HepG2 (cell line): ENCODE measurements at regions not wholly inside any gene's neighbourhood (a gene's known extent, or its start where the extent isn't known, plus 50 kb on each side); places are given as distances from the start of the nearest gene placed in this dataset.

Source experiments
- ADNP ChIP-seq: sonication (generic); formaldehyde crosslinking; IDR thresholded peaks from 2 replicates; pipeline ENCODE4 v1.4.0; 2020; ENCODE audit warnings: missing genetic modification reagents
- ATF1 ChIP-seq: IDR thresholded peaks from 2 replicates; pipeline ENCODE4 v1.6.1; 2016; ENCODE audit warnings: mild to moderate bottlenecking, control low read depth
- ATF2 ChIP-seq: sonication (generic); formaldehyde crosslinking; IDR thresholded peaks from 2 replicates; pipeline ENCODE4 v1.4.0; 2020; ENCODE audit warnings: missing genetic modification reagents
- ATRX ChIP-seq: sonication (generic); formaldehyde crosslinking; IDR thresholded peaks from 2 replicates; pipeline ENCODE4 v1.4.0; 2020; ENCODE audit warnings: missing genetic modification reagents, borderline replicate concordance
- CC2D1A ChIP-seq: sonication (generic); formaldehyde crosslinking; IDR thresholded peaks from 2 replicates; pipeline ENCODE4 v1.8.1; 2023; ENCODE audit warnings: mild to moderate bottlenecking, missing genetic modification reagents
- CCAR2 ChIP-seq: fragments of 200-400 bp; formaldehyde crosslinking; optimal IDR thresholded peaks from 2 replicates; pipeline ENCODE3; 2018; ENCODE audit warnings: low read depth, mild to moderate bottlenecking, low read length, moderate library complexity
- EHMT2 ChIP-seq: fragments of 200-600 bp; sonication (generic); IDR thresholded peaks from 2 replicates; pipeline ENCODE4 v1.7.0; 2017; ENCODE audit warnings: antibody characterized with exemption, low read depth, low read length, borderline replicate concordance
- ELF3 ChIP-seq: IDR thresholded peaks from 2 replicates; pipeline ENCODE4 v1.6.1; 2016; ENCODE audit warnings: missing genetic modification reagents, missing compliant biosample characterization
- HHEX ChIP-seq: IDR thresholded peaks from 2 replicates; pipeline ENCODE4 v1.6.1; 2016; ENCODE audit warnings: control low read depth
- JARID2 ChIP-seq: sonication (generic); formaldehyde crosslinking; IDR thresholded peaks from 2 replicates; pipeline ENCODE4 v1.8.1; 2023; ENCODE audit warnings: missing genetic modification reagents, inconsistent platforms; ENCODE audit not compliant: insufficient replicate concordance
- NFIC ChIP-seq: IDR thresholded peaks from 2 replicates; pipeline ENCODE4 v1.6.1; 2012; ENCODE audit warnings: mild to moderate bottlenecking, low read length, inconsistent platforms
- PITX1 ChIP-seq: sonication (generic); formaldehyde crosslinking; IDR thresholded peaks from 2 replicates; pipeline ENCODE4 v1.5.1; 2020; ENCODE audit warnings: mild to moderate bottlenecking, missing genetic modification reagents
- RBM39 ChIP-seq: fragments of 200-400 bp; formaldehyde crosslinking; IDR thresholded peaks from one replicate; pipeline ENCODE4 v1.6.1; 2018; ENCODE audit warnings: antibody characterized with exemption, mild to moderate bottlenecking, low read depth, low read length; ENCODE audit not compliant: poor library complexity, severe bottlenecking
- RFX3 ChIP-seq: IDR thresholded peaks from 2 replicates; pipeline ENCODE4 v1.6.1; 2016; ENCODE audit warnings: missing biosample characterization, missing genetic modification reagents
- SMAD3 ChIP-seq: sonication (generic); formaldehyde crosslinking; IDR thresholded peaks from 2 replicates; pipeline ENCODE4 v1.4.0; 2020; ENCODE audit warnings: missing genetic modification reagents
- SRF ChIP-seq: IDR thresholded peaks from 2 replicates; pipeline ENCODE4 v1.6.1; 2011; ENCODE audit warnings: mild to moderate bottlenecking, low read depth, low read length, moderate library complexity
- TFDP1 ChIP-seq: IDR thresholded peaks from 2 replicates; pipeline ENCODE4 v1.6.1; 2016; ENCODE audit warnings: missing compliant biosample characterization, missing genetic modification reagents, borderline replicate concordance
- ZNF17 ChIP-seq: sonication (generic); formaldehyde crosslinking; IDR thresholded peaks from 2 replicates; pipeline ENCODE4 v1.5.0; 2020; ENCODE audit warnings: mild to moderate bottlenecking, missing genetic modification reagents
- ZNF205 ChIP-seq: IDR thresholded peaks from 2 replicates; pipeline ENCODE4 v1.6.1; 2018; ENCODE audit warnings: missing biosample characterization, missing genetic modification reagents
- ZNF660 ChIP-seq: sonication (generic); formaldehyde crosslinking; IDR thresholded peaks from 2 replicates; pipeline ENCODE4 v1.5.1; 2020; ENCODE audit warnings: mild to moderate bottlenecking, low read depth, missing genetic modification reagents, borderline replicate concordance
- ZNF678 ChIP-seq: sonication (generic); formaldehyde crosslinking; IDR thresholded peaks from 2 replicates; pipeline ENCODE4 v1.4.0; 2020; ENCODE audit warnings: mild to moderate bottlenecking, missing genetic modification reagents
- ZNF747 ChIP-seq: sonication (generic); formaldehyde crosslinking; IDR thresholded peaks from 2 replicates; pipeline ENCODE4 v1.8.1; 2023; ENCODE audit warnings: missing genetic modification reagents, mild to moderate bottlenecking, borderline replicate concordance
- ZNF83 ChIP-seq: sonication (generic); formaldehyde crosslinking; IDR thresholded peaks from 2 replicates; pipeline ENCODE4 v1.4.0; 2020; ENCODE audit warnings: missing genetic modification reagents, mild to moderate bottlenecking, borderline replicate concordance
- TF ChIP-seq, protein P1 (sequence below): sonication (generic); formaldehyde crosslinking; IDR thresholded peaks from 2 replicates; pipeline ENCODE4 v1.8.1; 2022; ENCODE audit warnings: mild to moderate bottlenecking, missing genetic modification reagents
- TF ChIP-seq, protein P2 (sequence below): sonication (generic); formaldehyde crosslinking; IDR thresholded peaks from 2 replicates; pipeline ENCODE4 v1.5.0; 2020; ENCODE audit warnings: mild to moderate bottlenecking, missing genetic modification reagents

DNA sequence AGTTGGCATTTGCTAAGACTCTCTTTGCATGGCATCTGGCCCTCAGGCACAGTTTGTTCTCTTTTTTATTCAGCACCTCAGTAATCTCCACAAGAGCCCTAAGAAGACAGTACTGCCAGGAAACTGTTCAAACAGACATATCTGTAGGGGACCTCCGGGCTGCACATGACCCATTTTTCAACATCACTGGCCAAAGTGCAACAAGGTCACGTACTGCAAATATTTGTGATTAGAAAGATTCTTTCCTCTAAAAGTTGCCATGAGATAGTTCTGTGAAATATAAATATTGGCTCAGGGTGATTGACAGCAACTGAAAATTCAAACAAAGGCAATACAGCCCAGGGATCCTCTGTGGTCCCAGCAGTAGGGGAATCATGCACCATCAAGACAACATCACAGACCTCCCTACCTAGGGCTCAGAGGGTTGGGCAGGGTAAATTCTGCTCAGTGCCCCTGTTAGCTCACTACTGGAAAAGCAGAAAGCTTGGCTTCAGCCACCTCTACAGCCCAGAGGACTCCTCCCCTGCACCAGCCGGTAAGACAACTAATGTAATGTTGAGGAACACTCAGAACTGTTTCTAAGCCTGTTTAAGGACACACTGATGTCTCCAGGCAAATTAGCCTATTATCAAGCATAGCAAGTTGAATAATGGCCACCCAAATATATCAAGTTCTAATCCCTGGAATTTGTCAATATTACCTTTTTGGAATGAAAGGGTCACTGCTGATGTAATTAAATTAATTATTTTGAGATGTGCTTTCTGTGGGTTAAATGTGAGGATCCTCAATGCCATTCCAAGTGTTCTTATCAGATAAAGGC is 117.4 kb upstream of the LPP start (continued):
- TF ChIP-seq RFX3, result no peak
- TF ChIP-seq CCAR2, result no peak
- peak; percentile 95 for TF ChIP-seq ATF2 (CRISPR knock-in tag)
- TF ChIP-seq SRF, result no peak
- TF ChIP-seq ZNF17, result no peak
- peak; percentile 96 for TF ChIP-seq HHEX
- no peak for TF ChIP-seq ZNF678 (CRISPR knock-in tag)
- TF ChIP-seq EHMT2, result 0 out of 2 replicates have a peak, but pooled peaks have one; percentile 29
- peak; percentile 96 for TF ChIP-seq ELF3 (CRISPR knock-in tag)
- TF ChIP-seq NFIC, result peak; percentile 99
- TF ChIP-seq ADNP, result no peak
- TF ChIP-seq ZNF747 (CRISPR knock-in tag), result peak; percentile 86
- peak; percentile 94 for TF ChIP-seq PITX1 (CRISPR knock-in tag)
- no peak for TF ChIP-seq ATRX (CRISPR knock-in tag)
- TF ChIP-seq, protein P1, sequence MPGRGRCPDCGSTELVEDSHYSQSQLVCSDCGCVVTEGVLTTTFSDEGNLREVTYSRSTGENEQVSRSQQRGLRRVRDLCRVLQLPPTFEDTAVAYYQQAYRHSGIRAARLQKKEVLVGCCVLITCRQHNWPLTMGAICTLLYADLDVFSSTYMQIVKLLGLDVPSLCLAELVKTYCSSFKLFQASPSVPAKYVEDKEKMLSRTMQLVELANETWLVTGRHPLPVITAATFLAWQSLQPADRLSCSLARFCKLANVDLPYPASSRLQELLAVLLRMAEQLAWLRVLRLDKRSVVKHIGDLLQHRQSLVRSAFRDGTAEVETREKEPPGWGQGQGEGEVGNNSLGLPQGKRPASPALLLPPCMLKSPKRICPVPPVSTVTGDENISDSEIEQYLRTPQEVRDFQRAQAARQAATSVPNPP (CRISPR knock-in tag), result peak; percentile 94
- no peak for TF ChIP-seq TFDP1 (CRISPR knock-in tag)
- TF ChIP-seq RBM39, result no peak
- no peak for TF ChIP-seq JARID2 (CRISPR knock-in tag)
- peak; percentile 96 for TF ChIP-seq SMAD3 (CRISPR knock-in tag)
- TF ChIP-seq ZNF660 (CRISPR knock-in tag), result no peak
- TF ChIP-seq CC2D1A (CRISPR knock-in tag), result no peak
- peak; percentile 82 for TF ChIP-seq ATF1 (CRISPR knock-in tag)
- TF ChIP-seq, protein P2, sequence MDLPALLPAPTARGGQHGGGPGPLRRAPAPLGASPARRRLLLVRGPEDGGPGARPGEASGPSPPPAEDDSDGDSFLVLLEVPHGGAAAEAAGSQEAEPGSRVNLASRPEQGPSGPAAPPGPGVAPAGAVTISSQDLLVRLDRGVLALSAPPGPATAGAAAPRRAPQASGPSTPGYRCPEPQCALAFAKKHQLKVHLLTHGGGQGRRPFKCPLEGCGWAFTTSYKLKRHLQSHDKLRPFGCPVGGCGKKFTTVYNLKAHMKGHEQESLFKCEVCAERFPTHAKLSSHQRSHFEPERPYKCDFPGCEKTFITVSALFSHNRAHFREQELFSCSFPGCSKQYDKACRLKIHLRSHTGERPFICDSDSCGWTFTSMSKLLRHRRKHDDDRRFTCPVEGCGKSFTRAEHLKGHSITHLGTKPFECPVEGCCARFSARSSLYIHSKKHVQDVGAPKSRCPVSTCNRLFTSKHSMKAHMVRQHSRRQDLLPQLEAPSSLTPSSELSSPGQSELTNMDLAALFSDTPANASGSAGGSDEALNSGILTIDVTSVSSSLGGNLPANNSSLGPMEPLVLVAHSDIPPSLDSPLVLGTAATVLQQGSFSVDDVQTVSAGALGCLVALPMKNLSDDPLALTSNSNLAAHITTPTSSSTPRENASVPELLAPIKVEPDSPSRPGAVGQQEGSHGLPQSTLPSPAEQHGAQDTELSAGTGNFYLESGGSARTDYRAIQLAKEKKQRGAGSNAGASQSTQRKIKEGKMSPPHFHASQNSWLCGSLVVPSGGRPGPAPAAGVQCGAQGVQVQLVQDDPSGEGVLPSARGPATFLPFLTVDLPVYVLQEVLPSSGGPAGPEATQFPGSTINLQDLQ (CRISPR knock-in tag), result peak; percentile 51; the same call in 1 of the 2 replicates
- no peak for TF ChIP-seq ZNF83 (CRISPR knock-in tag)
- TF ChIP-seq ZNF205 (CRISPR knock-in tag), result peak; percentile 83; the same call in 1 of the 2 replicates
